HCT116 (cell line): ENCODE measurements at regions not wholly inside any gene's neighbourhood (a gene's known extent, or its start where the extent isn't known, plus 50 kb on each side); places are given as distances from the start of the nearest gene placed in this dataset.

Experiments used
- POLR2A ChIP-seq: IDR thresholded peaks from 2 replicates; pipeline ENCODE4 v1.7.0; 2011; ENCODE audit warnings: borderline replicate concordance; ENCODE audit not compliant: insufficient read depth, insufficient read length; ENCODE audit errors: extremely low read depth
- POLR2AphosphoS5 ChIP-seq: IDR thresholded peaks from 2 replicates; pipeline ENCODE4 v1.6.1; 2011; ENCODE audit warnings: mild to moderate bottlenecking, low read depth, low read length, moderate library complexity
- SRF ChIP-seq: IDR thresholded peaks from 2 replicates; pipeline ENCODE4 v1.6.1; 2012; ENCODE audit warnings: low read depth
- TF ChIP-seq, protein P1 (sequence below): IDR thresholded peaks from 2 replicates; pipeline ENCODE4 v1.6.1; 2012; ENCODE audit warnings: low read depth

DNA sequence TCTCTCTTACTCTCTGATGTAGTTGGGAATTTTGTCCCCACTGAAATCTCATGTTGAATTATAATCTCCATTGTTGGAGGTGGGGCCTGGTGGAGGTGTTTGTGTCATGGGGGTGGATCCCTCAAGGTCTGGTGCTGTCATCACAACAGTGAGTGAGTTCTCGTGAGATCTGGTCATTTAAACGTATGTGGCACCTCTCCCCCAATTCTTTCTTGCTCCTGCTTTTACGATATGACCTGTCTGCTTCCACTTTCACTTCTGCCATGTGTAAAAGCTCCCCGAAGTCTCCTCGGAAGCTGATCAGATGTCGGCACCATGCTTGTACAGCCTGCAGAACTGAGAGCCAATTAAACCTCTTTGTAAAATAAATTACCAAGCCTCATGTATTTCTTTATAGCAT, 337.8 kb upstream of the CDH2 start:
- TF ChIP-seq POLR2AphosphoS5: no peak
- TF ChIP-seq SRF: no peak
- TF ChIP-seq, protein P1, sequence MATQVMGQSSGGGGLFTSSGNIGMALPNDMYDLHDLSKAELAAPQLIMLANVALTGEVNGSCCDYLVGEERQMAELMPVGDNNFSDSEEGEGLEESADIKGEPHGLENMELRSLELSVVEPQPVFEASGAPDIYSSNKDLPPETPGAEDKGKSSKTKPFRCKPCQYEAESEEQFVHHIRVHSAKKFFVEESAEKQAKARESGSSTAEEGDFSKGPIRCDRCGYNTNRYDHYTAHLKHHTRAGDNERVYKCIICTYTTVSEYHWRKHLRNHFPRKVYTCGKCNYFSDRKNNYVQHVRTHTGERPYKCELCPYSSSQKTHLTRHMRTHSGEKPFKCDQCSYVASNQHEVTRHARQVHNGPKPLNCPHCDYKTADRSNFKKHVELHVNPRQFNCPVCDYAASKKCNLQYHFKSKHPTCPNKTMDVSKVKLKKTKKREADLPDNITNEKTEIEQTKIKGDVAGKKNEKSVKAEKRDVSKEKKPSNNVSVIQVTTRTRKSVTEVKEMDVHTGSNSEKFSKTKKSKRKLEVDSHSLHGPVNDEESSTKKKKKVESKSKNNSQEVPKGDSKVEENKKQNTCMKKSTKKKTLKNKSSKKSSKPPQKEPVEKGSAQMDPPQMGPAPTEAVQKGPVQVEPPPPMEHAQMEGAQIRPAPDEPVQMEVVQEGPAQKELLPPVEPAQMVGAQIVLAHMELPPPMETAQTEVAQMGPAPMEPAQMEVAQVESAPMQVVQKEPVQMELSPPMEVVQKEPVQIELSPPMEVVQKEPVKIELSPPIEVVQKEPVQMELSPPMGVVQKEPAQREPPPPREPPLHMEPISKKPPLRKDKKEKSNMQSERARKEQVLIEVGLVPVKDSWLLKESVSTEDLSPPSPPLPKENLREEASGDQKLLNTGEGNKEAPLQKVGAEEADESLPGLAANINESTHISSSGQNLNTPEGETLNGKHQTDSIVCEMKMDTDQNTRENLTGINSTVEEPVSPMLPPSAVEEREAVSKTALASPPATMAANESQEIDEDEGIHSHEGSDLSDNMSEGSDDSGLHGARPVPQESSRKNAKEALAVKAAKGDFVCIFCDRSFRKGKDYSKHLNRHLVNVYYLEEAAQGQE: no peak
- no peak for TF ChIP-seq POLR2A
